ENCODE measurements at regions not wholly inside any gene's neighbourhood (a gene's known extent, or its start where the extent isn't known, plus 50 kb on each side); places are given as distances from the start of the nearest gene placed in this dataset.

DNA sequence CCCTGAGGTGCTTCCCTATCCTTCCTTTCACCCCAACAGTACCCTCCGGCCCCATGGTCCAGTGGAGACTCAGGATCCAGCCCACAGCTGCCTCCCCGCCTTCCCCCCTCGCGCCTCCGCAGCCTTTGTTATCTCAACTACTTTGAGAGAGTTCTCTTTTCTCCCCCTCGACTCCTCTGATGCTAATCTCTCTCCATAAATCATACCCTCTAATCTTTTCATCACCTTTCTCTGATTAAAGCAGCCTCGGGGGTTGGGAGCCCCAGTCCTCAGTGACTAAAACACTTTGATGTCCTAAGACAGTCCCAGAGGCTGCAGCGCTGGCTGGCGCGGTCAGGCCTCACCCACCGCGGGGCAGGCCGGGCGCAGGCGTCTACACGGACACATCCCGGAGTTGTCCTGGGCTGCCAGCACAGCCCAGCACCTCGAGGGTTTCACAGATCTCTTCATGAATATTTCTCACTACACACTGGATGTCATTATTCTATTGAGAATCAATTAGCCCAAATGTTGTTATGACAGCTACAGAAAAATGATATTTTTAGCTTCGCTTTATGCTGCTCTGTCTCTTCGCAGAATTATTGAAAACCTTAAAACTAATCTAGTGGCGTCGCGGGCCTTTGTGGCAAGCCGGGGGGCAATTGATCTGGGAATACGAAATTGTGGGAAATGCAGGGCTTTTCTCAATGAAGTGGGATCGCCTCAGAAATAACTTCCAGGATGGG lies 289.5 kb downstream of the RRAGC start:
- no peak for DNase-seq

DNA sequence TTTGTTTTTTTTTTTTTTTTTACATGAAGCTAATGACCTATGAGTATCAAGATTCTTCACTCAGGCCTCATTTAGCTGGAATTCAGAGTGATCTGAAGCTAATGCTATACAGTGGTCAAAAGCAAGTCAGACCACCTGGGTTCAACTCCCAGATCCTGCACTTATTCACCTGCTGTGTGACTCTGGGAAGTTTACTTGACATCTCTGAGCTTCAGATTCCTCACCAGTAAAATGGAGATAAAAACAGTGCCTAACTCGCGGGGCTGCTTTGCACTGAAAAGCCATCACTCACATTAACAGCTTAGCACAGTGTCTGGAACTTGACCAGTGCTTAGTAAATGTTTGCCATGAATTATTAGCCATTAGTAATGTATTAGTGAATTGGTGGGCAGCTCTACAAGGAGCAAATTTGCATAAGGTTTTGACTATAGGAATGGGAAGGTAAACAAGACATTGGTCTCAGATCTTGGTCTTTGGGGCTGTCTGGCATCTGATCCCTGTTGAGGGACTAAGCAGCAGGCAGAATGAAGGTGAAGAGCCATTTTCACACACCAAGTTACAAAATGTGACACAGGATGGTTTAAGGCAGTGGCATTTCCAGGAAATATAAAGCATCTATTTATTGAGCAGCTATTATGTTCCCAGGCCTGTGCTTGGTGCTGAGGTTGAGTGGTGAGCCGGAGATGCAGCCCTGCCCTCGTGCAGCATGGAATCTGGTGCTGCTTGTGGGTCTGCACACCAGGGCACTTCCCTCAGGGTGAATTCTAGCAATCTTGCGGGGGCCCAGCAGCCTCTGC lies 291.3 kb downstream of the RRAGC start:
- no peak for DNase-seq

DNA sequence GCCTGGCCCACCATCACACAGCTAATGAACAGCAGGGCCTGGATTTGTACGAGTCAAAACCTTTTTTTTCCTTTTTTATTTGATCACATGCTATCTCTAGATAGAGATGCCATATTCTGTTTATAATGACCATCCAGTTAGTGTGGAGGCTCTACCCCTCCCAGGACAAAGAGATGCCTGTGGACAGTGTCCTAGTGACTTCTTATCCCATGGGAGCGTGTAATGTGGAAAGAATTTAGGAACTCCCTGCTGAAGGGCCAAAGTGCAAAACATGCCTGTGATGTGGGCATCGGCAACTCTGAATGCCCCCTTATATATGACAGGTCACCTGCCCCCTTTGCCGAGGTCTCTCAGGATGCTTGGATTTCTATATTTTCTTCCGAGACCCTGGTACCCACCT lies 292.2 kb downstream of the RRAGC start:
- DNase-seq = no peak

DNA sequence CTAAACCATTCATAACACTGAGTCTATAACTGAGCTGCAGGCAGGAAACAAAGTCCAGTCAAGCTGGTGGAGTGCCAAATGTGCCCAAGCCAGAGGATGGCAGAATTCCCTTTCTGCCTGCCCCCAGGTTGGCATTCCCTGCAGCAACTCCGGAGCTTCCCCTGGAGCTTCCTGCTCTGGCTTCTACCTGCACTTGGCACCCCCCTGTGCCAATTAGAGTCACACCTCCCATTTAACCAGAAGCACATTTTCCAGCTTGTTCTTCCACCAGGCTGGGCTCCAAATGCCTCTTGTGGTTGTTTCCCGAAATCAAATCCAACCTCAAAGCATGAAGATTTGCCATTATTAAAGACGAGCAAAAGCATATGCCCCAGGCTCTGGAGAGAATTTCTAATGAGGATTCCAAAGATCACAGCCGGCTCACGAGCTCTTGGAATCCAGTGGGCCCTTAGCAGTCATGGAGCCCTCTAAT lies 294.5 kb downstream of the RRAGC start:
- DNase-seq = no peak

DNA sequence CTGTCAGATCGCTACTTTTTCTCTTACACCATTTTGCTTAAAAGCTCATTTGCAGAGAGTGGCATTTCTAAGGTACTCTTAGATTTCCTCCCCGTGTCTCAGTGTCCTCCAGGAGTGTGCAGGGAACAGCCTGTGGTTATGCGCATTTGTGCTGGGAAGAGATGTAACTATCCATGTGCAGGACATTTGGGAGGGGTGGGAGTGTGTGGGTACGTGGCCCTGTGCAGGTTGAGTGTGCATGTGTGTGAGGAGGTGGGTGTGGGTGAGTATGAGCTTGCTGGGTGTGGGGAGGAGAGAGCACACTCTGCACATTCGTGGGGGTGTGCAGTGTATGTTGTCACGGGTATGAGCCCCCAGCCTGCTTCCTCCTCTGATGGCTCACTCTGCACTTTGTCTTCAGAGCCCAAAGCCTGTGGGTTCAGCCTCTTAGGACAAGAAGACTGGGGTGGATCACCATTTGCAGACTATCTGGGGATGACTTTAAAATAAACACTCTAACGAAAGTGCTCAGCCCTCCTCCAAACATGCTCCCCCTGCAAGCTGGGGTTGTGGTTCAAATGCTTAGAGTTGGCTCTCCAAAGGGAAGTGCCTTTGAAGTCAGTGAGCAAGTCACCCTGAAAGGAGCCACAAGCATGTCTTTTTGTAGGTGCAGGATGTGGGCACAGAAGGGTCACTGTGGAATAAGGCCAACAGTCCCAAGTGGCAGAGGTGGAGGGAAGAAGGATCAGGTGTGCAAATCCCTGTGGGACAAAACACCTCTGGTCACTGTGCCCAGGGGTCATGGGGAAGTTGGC lies 295.4 kb downstream of the RRAGC start:
- DNase-seq = no peak

DNA sequence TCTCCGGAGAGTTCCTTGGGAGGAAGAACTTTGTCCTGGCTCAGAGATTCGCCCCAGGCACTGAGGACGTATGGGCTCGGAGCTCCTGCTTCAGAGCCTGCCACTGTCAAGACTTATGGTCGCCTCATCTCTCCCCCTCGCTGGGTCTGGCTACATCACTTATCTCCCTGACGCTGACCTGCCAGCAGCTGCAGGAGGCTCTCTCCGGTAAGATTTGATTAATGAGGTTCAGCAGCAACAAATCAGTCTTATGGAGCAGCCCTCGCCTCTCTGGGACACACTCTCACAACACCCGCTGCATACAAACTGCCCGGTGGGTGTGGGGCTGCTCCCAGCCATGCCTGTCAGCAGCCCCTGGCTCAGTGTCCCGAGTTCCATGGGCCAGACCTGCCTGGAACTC lies 297.8 kb downstream of the RRAGC start:
- DNase-seq = no peak

DNA sequence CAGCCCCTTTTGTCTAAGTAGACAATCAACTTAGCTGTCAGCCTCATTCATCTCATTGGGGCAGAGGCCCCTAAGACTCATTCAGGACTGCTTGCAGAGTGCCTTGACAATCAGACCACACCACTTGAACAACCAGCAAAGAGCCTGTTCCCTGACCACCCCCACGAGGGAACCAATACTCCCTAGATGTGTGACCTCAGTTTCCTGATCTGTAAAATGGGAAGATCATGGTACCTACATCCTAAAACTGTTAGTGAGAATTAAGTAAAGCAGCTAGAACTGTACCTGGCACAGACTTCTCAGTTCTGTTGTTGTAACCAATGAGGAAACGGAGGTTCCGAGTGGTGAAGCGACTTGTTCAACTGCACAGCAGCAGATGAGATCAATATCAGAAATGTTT lies 298.5 kb downstream of the RRAGC start:
- DNase-seq = no peak

DNA sequence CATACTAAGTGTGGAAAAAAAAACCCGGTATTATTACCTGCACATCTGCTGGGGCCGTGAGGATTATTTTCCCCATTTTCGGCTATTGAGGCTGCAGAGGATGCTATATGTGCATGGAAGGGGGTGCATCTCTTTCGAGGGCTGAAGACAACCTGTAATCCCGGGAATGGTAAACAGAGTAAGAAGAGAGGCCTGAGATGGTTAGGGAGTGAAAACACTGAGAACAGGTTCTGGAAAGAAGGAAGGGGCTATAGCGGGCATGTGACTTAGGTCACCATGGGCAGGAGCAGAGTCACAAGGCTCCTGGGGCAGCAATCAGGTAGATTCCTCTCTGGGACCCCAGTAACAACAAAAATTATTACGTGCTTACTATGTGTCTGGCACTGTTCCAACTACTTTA lies 299.1 kb downstream of the RRAGC start:
- no peak for DNase-seq

DNA sequence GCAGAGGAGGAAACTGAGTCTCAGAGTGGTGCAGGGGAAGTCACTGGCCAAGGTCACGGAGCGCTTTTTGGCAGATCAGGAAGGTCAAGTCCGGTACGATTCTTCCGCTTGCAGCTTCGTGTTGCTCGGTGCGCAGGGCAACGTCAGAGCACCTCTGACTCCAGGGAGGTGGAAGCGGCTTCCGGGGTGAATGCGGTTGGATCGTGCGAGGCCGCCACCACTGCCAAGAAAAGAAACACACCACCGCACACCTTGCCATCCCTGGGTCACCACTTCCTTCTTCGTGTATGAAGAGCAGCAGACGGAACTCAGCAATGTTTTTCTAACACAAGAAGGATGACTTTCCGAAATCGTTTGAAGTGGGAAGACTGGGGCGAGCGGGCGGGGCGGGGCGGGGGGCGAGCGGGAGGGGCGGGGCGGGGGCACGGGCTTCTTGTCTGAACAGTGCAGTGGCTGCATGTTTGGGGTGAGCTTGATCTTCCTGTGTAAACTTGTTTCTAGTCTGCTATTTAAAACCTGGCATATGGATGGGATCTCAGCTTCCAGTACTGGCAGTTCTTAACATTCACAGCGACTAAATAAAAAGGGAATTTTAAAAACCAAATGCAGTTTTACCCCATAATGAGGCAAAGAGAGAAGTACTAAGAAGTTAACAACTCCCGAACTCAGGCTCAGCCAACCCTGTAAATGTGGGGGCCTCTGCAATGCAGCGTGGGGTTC lies 300.0 kb downstream of the RRAGC start:
- no peak for DNase-seq

DNA sequence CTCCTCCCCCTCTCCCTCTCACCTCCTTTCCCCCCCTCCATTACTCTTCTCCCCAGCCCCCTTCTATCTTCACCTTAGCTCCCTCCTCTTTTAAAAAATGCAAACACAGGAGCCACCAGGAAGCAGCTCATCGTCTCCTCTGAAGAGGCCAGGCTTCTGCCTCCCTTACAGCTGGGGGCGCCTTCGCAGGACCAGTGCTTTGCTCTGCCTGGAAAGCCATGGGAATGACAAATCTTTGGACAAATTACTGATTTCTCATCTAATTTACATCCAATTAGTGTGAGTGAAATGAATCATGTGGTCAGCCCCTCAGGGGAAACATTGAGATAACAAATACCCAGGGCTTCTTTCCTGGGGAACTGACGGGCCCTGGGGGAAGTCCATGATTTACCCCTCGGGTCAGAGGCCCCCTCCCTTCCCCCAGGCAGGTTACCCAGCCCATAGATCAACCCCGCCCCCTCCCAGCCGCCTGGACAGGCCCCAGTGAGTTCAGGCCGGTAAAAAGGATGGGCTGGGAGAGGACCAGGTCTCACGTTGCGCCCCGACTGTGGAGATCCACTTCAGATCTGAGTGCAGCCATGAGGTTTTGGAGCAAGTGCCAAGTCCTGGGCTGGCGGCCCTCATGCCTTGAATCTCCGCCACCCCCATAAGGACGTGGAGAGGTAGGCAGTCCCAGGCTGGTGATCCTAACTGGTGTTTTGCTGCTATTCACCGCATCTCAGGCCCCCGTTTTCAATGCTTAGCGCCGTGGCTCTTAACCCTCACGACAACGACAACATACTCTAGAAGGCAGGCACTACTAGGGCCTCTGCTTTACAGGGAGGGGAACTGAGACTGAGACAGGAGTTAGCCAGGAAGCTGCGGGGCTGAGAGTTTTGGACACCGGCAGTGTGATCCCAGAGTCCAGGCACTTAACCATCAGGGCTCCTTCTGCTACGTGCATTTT lies 300.8 kb downstream of the RRAGC start:
- DNase-seq = no peak

DNA sequence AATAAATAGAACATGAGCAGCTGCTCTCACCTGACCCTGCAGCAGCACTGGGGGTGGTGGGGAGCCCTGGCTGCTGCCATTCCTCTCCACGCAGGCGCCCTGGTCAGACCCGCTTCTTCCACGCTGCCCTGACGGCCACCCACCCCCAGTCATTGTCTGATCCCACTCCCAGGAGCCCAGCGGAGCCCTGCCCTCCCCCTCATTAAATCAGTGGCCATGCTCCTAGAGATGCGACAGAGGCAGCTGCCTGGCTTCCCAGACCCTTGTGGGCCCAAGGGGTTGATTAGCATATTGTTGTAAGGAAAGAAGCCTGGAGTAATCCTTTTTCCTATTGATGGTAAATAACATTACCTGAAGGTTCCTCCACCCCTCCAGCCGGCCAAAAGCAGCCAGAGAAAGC lies 301.5 kb downstream of the RRAGC start:
- DNase-seq = no peak

DNA sequence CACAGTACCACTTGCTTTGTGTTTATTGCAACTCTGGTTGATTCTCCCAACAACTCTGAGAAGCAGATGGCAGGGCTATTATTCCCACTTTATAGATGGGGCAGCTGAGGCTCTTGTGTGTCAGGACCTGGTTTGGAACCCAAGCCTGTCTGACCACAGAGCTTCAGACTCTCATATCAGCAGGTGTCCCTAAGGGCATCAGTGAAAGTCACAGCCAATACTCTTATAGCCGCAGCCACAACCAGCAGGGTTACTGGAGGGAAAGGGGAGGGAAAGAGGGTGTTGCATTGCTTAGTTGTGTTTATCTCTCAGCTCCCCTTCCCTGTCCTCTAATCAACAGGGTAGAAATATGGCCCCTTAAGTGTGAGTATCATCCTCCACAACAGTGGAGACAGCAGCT lies 304.0 kb downstream of the RRAGC start:
- no peak for DNase-seq

DNA sequence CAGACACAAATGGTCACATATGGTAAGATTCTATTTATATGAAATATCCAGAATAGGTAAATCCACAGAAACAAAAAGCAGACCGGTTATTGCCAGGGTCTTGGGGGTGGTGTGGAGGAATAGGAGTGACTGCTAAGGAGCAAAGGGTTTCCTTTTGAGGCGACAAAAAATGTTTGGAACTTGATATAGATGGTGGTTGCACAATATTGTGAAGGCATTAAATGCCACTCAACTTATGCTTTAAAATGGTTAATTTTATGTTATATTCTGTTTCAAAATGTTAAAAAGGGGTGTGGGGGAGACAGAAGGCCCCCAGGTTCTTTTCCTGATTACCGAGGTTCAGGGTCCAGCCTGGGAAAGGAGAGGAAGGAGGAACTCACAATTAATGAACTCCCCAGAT lies 304.4 kb downstream of the RRAGC start:
- no peak for DNase-seq

DNA sequence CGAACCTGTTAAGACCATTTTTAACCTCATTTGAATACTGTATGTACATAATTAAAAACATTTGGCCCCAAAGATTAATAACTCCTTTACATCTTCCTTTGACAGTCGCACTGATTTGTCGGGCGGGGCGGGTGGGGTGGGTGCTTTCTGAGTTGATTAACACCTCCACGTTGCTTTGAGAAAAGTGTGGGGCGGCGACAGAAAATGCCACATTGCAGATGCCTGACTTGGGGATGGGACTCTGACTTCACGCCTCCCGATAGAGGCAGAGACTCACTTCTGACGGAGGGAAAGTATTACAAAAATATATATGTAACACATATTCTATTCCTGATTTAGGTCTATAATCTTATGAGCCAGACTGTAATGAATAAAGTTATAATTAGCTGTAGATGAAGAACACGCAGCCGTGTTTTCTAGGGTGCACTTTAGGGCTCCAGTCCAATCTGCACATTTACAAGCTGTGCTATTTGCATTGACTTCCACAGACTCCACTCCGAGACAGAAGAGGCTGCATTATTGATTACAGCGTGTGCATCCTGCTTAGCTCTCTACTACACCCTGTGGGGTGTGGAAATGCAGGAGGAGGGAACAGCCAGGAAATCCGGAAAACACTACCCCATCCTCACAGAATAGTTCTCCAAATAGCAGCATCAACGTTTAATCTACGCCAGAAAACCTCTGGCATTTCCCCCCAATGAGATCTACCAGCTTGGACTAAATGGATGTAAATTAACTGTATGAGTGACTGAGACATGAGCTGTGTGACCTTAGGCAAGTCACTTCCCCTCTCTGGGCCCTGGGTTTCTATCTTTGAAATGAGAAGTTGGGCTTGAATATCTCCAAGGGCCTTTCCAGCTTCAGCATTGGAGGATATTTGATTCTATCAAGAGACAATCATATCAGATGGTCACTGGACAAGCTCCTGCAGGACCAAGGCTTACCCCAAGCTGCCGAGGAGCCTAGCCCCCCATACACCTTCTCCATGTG lies 308.0 kb downstream of the RRAGC start:
- DNase-seq = no peak

DNA sequence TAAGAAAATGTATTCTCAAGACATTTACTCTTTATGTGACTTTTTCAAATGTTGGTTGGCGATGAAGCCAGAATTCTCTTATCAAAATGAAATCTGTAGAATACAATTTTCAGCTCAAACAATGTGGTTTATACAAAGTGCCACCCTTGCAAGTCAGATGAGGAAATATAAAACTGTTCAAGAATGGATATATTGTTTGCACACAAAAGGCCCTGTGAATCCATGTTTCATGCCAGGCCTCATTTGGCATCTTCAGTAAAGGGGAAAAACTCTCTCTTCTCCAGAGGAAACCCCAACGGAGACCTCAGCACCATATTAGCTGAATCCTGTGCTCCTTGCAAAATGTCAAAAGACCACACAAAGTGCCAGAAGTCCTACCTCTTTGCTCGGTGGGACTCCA lies 310.4 kb downstream of the RRAGC start:
- DNase-seq = no peak

DNA sequence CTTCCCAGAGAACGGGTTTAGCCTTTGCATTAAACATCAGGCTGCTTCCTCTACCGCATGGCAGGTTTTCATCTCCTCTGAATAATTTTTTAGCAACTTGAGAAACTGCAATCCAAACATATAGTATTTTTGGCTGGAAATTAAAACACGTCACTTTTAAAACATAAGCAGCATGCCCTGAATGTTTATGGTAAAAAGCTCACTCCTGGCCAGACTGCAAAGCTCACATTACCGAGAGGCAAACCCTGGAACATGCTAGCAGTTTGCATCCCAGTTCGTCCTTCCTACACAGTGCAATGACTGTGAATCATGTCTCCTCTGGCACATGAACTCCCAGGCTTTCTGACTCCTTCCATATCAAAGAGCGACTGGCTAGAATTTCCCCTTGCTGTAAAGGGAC lies 312.3 kb downstream of the RRAGC start:
- no peak for DNase-seq

DNA sequence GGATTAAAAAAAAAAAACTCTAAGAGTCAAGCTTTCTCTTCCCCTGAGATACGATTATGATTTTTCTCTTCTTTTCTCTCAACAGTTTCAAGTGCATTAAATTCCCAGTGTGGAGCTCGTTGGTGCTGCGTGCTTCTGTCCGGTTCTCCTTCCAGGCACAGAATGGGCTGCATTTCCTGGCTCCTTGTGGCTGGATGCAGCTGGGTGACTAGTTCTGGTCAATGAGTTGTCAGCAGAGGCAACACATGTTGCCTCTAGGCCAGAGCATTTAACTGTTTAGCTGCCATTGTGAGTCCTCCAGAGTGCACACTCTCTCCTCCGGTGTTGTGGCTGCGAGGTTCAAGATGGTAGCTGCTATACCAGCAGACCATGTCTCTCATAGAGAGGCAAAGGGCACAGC lies 312.9 kb downstream of the RRAGC start:
- DNase-seq = no peak

DNA sequence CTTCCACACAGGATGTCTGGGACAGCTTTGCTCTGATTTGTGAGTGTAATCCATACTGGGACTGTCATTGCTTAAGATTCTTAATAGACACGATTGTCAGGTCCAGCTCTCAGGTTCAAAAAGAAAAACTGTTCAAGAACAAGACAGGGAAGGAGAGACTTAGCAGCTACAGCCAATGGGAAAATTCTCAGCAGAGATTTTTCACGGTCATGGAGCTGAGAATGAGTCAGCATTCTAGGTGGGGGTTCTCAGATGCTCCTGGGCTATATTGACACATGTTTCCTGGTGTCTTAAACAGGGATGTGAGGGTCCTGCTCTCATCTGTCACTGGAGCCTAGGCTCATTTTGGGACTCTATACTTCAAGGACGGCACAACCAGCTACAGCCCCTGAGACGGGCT lies 318.3 kb downstream of the RRAGC start:
- DNase-seq = no peak

DNA sequence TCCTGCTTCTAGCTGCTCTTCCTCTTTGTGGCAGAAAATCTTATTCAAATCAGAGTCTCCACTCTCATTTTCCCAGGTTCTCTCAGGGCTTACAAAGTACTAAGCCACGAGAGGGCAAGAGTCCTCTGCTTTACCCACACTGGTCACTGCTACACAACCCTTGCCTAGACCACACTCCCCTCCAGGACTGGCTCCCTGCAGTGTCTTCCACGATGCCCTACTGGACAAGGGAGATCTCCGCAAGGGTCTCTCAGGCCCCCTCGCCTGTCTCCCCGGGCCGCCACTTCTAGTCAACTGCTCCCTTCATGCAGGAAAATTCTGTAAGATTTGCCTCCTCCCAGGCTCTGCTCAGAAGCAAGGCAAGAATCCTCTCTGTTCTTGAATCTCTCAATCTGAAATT lies 319.6 kb downstream of the RRAGC start:
- DNase-seq = no peak

DNA sequence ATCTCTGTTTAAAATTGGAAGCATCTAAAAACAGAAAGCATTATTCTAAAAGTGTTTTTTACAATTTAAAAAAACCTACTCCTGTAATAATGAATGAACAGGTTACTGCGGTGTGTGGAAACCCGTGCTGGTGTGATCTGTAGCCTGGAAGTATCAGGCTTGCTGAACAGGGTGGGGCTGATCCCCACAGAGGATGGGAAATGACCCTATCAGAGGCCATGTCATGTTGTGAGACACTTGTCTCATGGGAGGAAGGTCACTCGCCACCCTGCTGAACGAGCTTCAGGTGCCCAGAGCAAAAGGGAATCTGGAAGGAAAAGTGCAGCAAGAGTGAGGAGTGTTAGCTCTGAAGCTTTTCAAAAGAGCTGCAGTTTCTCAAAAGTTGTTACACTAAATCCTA lies 320.7 kb downstream of the RRAGC start:
- no peak for DNase-seq

DNA sequence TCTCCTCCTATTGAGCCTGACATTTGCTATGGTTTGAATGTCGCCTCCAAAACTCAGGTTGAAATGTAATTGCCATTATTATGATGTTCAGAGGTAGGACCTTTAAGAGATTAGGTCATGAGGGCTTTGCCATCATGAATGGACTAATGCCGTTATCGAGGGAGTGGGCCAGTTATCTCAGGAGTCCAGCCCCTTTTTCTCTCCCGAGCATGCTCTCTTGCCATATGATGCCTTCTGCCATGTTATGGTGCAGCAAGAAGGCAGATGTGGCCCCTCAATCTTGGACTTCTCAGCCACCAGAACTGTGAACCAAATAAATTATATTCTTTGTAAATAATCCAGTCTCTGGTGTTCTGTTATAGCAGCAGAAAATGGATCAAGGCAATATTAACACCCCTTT lies 323.5 kb downstream of the RRAGC start:
- no peak for DNase-seq

All from GOT3 (cell line).